ENCODE measurements at regions not wholly inside any gene's neighbourhood (a gene's known extent, or its start where the extent isn't known, plus 50 kb on each side); places are given as distances from the start of the nearest gene placed in this dataset.

DNA sequence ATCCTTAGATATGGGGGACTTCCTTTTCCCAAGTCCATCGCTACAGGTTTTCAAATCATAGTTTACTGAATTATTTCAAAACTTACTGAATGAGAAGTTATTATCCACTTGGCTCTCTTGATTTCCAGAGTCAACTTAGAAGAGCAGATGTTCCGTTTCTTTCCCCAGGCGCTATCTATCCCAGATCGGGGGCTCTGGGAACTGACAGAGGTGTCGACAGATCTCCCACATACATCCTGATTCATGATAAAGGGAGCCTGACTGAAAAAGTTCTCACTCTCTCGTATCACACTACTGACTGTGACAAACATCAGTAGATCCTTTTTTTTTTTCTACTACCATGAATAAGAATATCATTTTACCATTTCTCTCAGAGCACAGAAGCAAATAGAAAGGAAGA lies 654.8 kb downstream of the RNF144B start:
- WGBS (ENCODE audit: insufficient coverage): 80% methylated on average over 1 of the region's 6 CpGs
- DNase-seq: peak; percentile 18
- no peak overlapping the region for H3K27ac ChIP-seq (ENCODE audit: low read length)

DNA sequence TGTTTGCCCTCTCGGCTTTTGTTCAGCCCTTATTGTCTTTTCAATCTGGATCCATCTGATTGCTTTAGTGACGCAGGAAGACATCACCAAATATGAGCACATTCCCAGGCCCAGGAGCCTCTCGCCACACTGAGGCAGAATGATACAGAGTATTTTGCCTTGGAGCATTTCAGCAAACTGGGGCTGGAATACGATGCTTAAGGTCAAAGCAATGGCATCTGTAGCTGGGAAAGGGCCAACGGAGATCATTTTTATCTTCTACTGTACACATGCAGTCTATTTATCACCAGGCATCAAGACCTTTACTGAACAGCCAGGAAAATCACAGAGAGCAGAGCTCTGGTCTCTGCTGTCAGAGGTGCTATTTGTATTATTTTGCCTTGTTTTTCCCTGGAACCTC lies 655.3 kb downstream of the RNF144B start:
- H3K9me3 ChIP-seq (replicated peaks; ENCODE audit: control insufficient read depth, low read depth, low read length): no peaks in the 10 kb centered on the region
- peaks cover 5% of the 10 kb centered on the region for H3K4me1 ChIP-seq (ENCODE audit: control insufficient read depth, insufficient read depth, low read length)
- no peaks in the 10 kb centered on the region for H3K27me3 ChIP-seq (ENCODE audit: control insufficient read depth, insufficient read depth, low read length)
- no peaks in the 10 kb centered on the region for H3K36me3 ChIP-seq (ENCODE audit: control insufficient read depth, insufficient read depth, low read length)
- H3K27ac ChIP-seq (ENCODE audit: low read length): no peak overlapping the region
- peak; percentile 25 for DNase-seq
- no peak overlapping the region for H3K4me3 ChIP-seq (ENCODE audit: low read length)
- WGBS (ENCODE audit: insufficient coverage): no CpG with 5 or more reads among the region's 5 CpGs

More for the DNA sequence above, 654.8 kb downstream of the RNF144B start:
- H3K4me1 ChIP-seq (ENCODE audit: control insufficient read depth, insufficient read depth, low read length): peaks cover 5% of the 10 kb centered on the region
- no peaks in the 10 kb centered on the region for H3K27me3 ChIP-seq (ENCODE audit: control insufficient read depth, insufficient read depth, low read length)
- H3K9me3 ChIP-seq (replicated peaks; ENCODE audit: control insufficient read depth, low read depth, low read length): no peaks in the 10 kb centered on the region
- H3K36me3 ChIP-seq (ENCODE audit: control insufficient read depth, insufficient read depth, low read length): no peaks in the 10 kb centered on the region
- H3K4me3 ChIP-seq (ENCODE audit: low read length): no peak overlapping the region

GRCh38 chr6:19050765-19051164 lies 663.6 kb downstream of the RNF144B start:
- DNase-seq: no peak
- Histone ChIP-seq H3K36me3 (ENCODE audit: control insufficient read depth, insufficient read depth, low read length) (no peaks in the 10 kb centered on the region), H3K27me3 (ENCODE audit: control insufficient read depth, insufficient read depth, low read length) (no peaks in the 10 kb centered on the region), H3K9me3 (replicated peaks; ENCODE audit: control insufficient read depth, low read depth, low read length) (no peaks in the 10 kb centered on the region), H3K27ac (ENCODE audit: low read length) (no peak overlapping the region), H3K4me3 (ENCODE audit: low read length) (no peak overlapping the region), H3K4me1 (ENCODE audit: control insufficient read depth, insufficient read depth, low read length) (no peaks in the 10 kb centered on the region)
- WGBS (ENCODE audit: insufficient coverage): 92% methylated on average over 3 of the region's 3 CpGs

DNA sequence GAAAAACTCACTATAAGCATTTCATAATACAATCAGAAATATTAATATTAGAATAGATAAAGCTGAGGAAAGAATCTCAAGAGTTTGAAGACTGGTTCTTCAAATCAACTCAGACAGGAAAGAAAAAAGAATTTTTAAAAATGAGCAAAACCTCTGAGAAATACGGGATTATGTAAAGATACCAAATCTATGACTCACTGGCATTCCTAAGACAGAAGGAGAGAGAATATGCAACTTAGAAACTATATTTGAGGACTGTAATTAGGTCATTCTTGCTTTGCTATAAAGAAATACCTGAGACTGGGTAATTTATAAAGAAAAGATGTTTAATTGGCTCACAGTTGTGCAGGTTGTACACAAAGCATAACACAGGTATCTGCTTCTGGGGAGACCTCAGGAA lies 665.1 kb downstream of the RNF144B start:
- DNase-seq: peak; percentile 8
- H3K27me3 ChIP-seq (ENCODE audit: control insufficient read depth, insufficient read depth, low read length): no peaks in the 10 kb centered on the region
- H3K27ac ChIP-seq (ENCODE audit: low read length): no peak overlapping the region
- no CpG with 5 or more reads among the region's 1 CpG for WGBS (ENCODE audit: insufficient coverage)
- H3K4me1 ChIP-seq (ENCODE audit: control insufficient read depth, insufficient read depth, low read length): no peaks in the 10 kb centered on the region
- no peaks in the 10 kb centered on the region for H3K36me3 ChIP-seq (ENCODE audit: control insufficient read depth, insufficient read depth, low read length)
- no peak overlapping the region for H3K4me3 ChIP-seq (ENCODE audit: low read length)
- H3K9me3 ChIP-seq (replicated peaks; ENCODE audit: control insufficient read depth, low read depth, low read length): no peaks in the 10 kb centered on the region

- Histone ChIP-seq H3K27me3 (ENCODE audit: control insufficient read depth, insufficient read depth, low read length) (no peaks in the 10 kb centered on the region), H3K4me1 (ENCODE audit: control insufficient read depth, insufficient read depth, low read length) (no peaks in the 10 kb centered on the region), H3K36me3 (ENCODE audit: control insufficient read depth, insufficient read depth, low read length) (no peaks in the 10 kb centered on the region), H3K9me3 (replicated peaks; ENCODE audit: control insufficient read depth, low read depth, low read length) (peaks cover 2% of the 10 kb centered on the region), H3K4me3 (ENCODE audit: low read length) (no peak overlapping the region), H3K27ac (ENCODE audit: low read length) (no peak overlapping the region)
- whole genome bisulfite sequencing (ENCODE audit: insufficient coverage): 31% methylated on average over 4 of the region's 4 CpGs
- peak; percentile 74 for DNase-seq
These were observed 672.0 kb downstream of the RNF144B start for GRCh38 chr6:19059102-19059501.

DNA sequence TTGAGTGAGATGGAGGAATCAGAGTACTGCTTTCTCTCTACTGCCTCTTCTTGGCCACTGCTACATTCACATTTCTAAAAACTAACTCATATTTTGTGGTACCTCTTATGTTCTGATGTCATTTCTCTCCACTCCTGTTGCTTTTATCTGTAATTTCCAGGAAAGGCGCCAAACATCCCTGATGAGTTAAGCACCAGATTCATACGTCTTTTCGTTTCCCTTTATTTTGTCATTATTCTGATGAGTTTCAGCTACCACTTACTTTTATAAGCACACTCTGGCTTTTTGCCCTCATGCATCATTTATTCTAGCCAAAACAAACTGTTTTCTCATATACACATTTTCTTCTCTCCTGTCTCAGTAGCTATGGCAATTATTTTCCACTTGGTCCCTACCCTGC lies 680.0 kb downstream of the RNF144B start:
- 100% methylated on average over 1 of the region's 3 CpGs for WGBS (ENCODE audit: insufficient coverage)
- Histone ChIP-seq H3K4me3 (ENCODE audit: low read length) (no peak overlapping the region), H3K9me3 (replicated peaks; ENCODE audit: control insufficient read depth, low read depth, low read length) (peaks cover 5% of the 10 kb centered on the region), H3K36me3 (ENCODE audit: control insufficient read depth, insufficient read depth, low read length) (no peaks in the 10 kb centered on the region), H3K27me3 (ENCODE audit: control insufficient read depth, insufficient read depth, low read length) (no peaks in the 10 kb centered on the region), H3K27ac (ENCODE audit: low read length) (no peak overlapping the region), H3K4me1 (ENCODE audit: control insufficient read depth, insufficient read depth, low read length) (no peaks in the 10 kb centered on the region)
- DNase-seq: peak; percentile 25

DNA sequence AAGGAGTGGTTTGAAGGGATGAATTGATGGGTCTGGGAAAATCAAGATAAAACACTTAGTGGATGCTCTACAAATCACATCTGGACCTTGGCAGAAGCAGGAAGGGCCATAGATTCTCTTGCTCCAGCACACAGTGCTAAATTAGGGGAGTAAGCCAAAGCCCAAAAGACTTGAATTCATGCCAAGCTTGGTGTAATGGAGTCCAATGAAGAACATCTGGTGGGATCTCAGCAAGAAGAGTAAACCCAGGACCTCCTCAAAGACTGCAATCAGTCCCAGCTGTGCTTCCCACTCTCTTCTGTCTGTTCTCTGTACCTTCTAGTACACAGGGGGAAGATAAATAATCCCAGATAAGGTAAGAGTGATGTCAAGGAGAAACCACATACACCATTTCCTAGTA lies 683.4 kb downstream of the RNF144B start:
- H3K4me3 ChIP-seq (ENCODE audit: low read length): no peak overlapping the region
- H3K27ac ChIP-seq (ENCODE audit: low read length): no peak overlapping the region
- H3K27me3 ChIP-seq (ENCODE audit: control insufficient read depth, insufficient read depth, low read length): no peaks in the 10 kb centered on the region
- H3K4me1 ChIP-seq (ENCODE audit: control insufficient read depth, insufficient read depth, low read length): no peaks in the 10 kb centered on the region
- no peaks in the 10 kb centered on the region for H3K36me3 ChIP-seq (ENCODE audit: control insufficient read depth, insufficient read depth, low read length)
- peaks cover 5% of the 10 kb centered on the region for H3K9me3 ChIP-seq (replicated peaks; ENCODE audit: control insufficient read depth, low read depth, low read length)
- peak; percentile 85 for DNase-seq

GRCh38 chr6:19083801-19084200 lies 696.7 kb downstream of the RNF144B start:
- H3K36me3 ChIP-seq (ENCODE audit: control insufficient read depth, insufficient read depth, low read length): no peaks in the 10 kb centered on the region
- peak; percentile 19 for DNase-seq
- H3K27ac ChIP-seq (ENCODE audit: low read length): no peak overlapping the region
- no peak overlapping the region for H3K4me3 ChIP-seq (ENCODE audit: low read length)
- no peaks in the 10 kb centered on the region for H3K27me3 ChIP-seq (ENCODE audit: control insufficient read depth, insufficient read depth, low read length)
- H3K9me3 ChIP-seq (replicated peaks; ENCODE audit: control insufficient read depth, low read depth, low read length): no peaks in the 10 kb centered on the region
- H3K4me1 ChIP-seq (ENCODE audit: control insufficient read depth, insufficient read depth, low read length): no peaks in the 10 kb centered on the region
- no CpG with 5 or more reads among the region's 1 CpG for WGBS (ENCODE audit: insufficient coverage)

GRCh38 chr6:19086480-19086879 lies 699.3 kb downstream of the RNF144B start:
- no peak for DNase-seq
- Histone ChIP-seq H3K27ac (ENCODE audit: low read length) (no peak overlapping the region), H3K4me3 (ENCODE audit: low read length) (no peak overlapping the region), H3K36me3 (ENCODE audit: control insufficient read depth, insufficient read depth, low read length) (no peaks in the 10 kb centered on the region), H3K4me1 (ENCODE audit: control insufficient read depth, insufficient read depth, low read length) (no peaks in the 10 kb centered on the region), H3K9me3 (replicated peaks; ENCODE audit: control insufficient read depth, low read depth, low read length) (no peaks in the 10 kb centered on the region), H3K27me3 (ENCODE audit: control insufficient read depth, insufficient read depth, low read length) (no peaks in the 10 kb centered on the region)
- no CpG with 5 or more reads among the region's 4 CpGs for WGBS (ENCODE audit: insufficient coverage)

DNA sequence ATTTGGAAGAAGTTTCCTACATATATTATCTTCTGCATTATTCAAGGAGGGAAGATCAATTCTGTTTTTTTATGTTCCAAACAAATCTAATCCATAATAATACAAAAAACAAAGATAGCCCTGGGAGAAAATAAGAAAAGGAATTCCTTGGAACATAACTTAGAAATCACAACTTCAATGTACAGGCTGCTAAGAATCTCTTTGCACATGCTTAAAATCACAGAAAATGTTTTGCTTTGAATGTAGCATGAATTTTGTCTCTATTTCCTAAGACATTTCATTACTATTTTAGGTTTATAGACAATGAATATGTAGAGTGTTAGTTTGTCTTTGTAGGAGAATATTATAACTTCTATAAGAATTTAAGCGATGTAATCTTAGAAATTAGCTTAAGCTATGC lies 700.1 kb downstream of the RNF144B start:
- Histone ChIP-seq H3K27me3 (ENCODE audit: control insufficient read depth, insufficient read depth, low read length) (no peaks in the 10 kb centered on the region), H3K4me1 (ENCODE audit: control insufficient read depth, insufficient read depth, low read length) (no peaks in the 10 kb centered on the region), H3K9me3 (replicated peaks; ENCODE audit: control insufficient read depth, low read depth, low read length) (no peaks in the 10 kb centered on the region), H3K4me3 (ENCODE audit: low read length) (no peak overlapping the region), H3K36me3 (ENCODE audit: control insufficient read depth, insufficient read depth, low read length) (no peaks in the 10 kb centered on the region), H3K27ac (ENCODE audit: low read length) (no peak overlapping the region)
- WGBS (ENCODE audit: insufficient coverage): no CpG with 5 or more reads among the region's 1 CpG
- no peak for DNase-seq

DNA sequence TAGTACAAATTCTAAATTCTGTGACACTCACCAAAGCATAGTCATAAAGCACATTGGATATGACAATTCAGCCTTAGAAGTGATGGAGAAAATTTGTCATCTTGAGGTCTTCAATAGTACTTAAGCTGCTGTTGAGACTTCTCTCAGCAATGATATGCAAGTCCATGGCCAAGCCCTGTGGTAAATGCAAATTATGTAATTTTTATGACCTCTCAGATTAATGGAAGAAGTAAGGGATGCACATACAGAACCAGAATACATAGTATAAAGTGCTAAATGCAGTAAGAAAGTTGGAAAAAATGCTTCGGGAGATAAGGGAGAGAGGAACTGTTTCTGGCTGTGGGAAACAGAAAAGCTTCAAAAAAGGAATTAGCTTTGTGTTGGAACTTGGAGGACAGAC lies 700.7 kb downstream of the RNF144B start:
- no peak for DNase-seq
- Histone ChIP-seq H3K4me1 (ENCODE audit: control insufficient read depth, insufficient read depth, low read length) (no peaks in the 10 kb centered on the region), H3K27ac (ENCODE audit: low read length) (no peak overlapping the region), H3K9me3 (replicated peaks; ENCODE audit: control insufficient read depth, low read depth, low read length) (no peaks in the 10 kb centered on the region), H3K4me3 (ENCODE audit: low read length) (no peak overlapping the region), H3K36me3 (ENCODE audit: control insufficient read depth, insufficient read depth, low read length) (no peaks in the 10 kb centered on the region), H3K27me3 (ENCODE audit: control insufficient read depth, insufficient read depth, low read length) (no peaks in the 10 kb centered on the region)
- 89% methylated on average over 1 of the region's 1 CpG for WGBS (ENCODE audit: insufficient coverage)
